Pulmonary artery endothelial cell (primary cell): ENCODE measurements at regions not wholly inside any gene's neighbourhood (a gene's known extent, or its start where the extent isn't known, plus 50 kb on each side); places are given as distances from the start of the nearest gene placed in this dataset.
"Not testable (repeated sequence)": the region's sequence is repeated elsewhere in the genome, so short reads cannot be mapped to it uniquely, and the experiment has no call there.

Source experiments
- DNase-seq: peaks from one replicate; pipeline ENCODE4 v3.0.0-alpha.2; 2011; ENCODE audit warnings: low read depth, low spot score

DNA sequence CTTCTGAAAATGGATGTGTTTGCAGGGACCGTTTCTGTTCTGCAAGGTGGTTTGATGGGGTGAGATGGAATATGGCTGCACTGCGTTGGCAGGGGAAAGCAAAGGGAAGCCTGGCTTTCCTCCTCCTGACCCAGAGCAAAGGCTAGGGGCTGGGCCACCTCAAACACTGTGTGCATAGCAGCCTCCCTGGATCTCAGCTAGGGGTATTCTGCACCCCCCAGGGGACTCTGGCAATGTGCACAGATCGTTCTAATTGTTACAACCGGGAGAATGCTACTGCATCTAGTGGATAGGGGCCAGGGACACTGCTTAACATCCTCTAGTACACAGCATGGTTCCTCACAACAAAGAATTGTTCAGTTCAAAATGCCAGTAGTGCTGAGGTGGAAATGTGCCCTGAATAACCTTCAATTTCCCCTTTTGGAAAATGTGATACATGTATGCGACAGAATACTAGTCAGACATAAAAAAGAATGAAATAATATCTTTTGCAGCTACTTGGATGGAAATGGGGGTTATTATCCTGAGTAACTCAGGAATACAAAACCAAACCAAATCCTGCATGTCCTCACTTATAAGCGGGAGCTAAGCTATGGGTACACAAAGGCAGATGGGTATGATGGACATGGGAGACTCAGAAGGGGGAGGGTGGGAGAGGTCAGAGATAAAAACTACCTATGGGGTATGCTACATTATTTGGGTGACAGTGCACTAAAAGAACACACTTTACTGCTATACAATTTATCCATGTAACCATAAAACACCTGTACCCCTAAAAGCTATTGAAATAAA, 671.2 kb downstream of the UQCRFS1 start:
- no peak for DNase-seq

DNA sequence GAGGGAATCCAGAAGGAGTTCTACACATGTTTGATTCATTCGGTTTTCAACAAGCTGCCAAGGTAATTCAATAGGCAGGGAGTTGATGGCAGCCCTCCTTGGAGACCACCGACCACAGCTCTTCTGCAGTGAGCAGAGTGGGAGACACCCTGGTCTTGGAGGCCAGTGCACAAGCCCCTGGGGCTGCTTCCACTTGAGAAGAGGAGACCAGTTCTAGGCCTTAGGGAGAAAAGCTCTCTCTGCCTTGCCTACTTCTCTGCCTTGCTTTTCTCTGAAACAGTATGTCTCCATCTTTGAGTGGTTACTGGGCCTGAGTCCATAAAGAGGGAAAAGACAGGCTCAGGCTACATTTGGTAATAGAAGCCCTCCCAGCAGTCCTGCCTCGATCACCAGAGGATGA, 671.9 kb downstream of the UQCRFS1 start:
- DNase-seq, result no peak

DNA sequence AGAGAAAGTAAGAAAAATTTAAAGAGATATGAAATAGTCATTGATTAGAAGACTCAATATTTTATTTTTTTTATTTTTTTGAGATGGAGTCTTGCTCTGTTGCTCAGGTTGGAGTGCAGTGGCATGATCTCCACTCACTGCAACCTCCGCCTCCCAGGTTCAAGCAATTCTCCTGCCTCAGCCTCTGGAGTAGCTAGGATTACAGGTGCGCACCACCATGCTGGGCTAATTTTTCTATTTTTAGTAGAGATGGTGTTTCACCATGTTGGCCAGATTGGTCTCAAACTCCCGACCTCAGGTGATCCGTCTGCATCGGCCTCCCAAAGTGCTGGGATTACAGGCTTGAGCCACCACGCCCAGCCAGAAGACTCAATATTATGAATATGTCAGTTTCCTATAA, 672.6 kb downstream of the UQCRFS1 start:
- not testable (repeated sequence) for DNase-seq

DNA sequence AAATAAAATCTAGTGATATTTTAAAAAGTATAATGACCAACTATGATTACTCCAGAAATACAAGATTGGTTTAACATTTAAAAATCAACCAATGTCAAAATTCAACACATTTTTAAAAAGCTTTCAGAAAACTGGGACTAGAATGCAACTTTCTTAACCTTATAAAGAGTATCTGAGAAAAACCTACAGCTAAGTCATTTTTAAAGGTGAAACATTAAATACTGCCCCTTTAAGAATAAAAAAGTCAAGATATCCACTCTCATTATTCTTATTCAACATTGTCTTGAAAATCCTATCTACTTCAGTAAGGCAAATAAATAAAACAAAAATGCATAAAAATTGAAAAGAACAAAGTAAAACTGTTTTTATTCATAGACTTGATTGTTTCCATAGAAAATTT, 673.2 kb downstream of the UQCRFS1 start:
- DNase-seq, result no peak

DNA sequence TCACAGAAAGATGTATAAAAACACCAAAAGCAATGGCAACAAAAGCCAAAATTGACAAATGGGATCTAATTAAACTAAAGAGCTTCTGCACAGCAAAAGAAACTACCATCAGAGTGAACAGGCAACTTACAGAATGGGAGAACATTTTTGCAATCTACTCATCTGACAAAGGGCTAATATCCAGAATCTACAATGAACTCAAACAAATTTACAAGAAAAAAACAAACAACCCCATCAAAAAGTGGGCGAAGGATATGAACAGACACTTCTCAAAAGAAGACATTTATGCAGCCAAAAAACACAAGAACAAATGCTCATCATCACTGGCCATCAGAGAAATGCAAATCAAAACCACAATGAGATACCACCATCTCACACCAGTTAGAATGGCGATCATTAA, 674.4 kb downstream of the UQCRFS1 start:
- DNase-seq, result not testable (repeated sequence)

DNA sequence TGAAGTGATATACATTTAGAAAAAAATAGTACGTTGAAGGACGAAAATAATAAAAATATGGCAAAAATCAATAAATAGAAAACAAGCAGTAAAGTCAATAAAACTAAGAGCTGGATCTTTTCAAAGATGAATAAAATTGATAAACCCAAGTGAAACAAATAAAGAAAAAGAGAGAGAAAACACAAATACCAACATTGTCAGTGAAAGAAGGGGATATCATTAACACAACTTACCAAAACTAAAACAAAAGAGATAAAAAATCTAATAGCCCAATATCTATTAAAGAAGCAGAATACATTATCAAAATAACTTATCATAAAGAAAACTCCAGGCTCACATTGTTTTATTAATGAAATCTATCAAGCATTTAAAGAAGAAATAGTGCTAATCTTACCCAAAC, 675.1 kb downstream of the UQCRFS1 start:
- no peak for DNase-seq

DNA sequence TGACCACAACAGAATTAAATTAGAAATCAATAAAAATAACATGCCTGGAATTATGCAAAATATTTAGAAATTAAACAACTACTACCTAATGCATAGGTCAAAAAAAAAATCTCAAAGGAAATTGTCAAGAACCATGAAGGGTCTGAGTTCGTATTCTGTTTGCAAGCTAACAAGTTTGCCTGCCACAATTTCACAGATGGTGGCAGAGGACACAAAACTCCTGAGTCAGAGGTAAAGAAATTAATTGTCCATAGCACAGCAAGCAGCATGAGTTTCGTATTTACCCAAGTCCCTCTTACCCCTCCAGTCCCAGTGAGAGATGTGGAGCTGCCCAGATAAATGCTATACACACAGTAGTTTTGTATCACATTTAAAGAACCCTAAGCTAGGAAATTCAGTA, 675.9 kb downstream of the UQCRFS1 start:
- DNase-seq, result no peak

DNA sequence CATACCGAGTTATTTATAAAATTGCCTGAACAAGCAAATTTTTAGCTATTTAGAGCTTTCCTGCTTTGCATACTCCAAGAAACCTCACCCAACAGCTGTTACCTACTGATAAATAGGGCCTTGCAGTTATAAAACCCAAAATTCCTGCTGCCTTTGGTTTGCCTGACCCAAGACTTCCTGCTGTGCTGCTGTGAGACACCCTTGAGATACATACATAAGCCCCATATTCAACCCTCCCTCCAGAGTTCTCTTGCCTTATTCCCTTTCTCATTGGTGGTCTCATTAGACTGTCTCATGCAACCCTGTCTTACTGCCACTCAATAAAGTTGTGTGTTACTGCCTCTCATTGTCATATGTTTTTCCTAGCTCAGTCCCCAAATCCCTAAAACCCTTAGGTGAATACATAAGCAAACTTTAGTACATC, 677.6 kb downstream of the UQCRFS1 start:
- no peak for DNase-seq

DNA sequence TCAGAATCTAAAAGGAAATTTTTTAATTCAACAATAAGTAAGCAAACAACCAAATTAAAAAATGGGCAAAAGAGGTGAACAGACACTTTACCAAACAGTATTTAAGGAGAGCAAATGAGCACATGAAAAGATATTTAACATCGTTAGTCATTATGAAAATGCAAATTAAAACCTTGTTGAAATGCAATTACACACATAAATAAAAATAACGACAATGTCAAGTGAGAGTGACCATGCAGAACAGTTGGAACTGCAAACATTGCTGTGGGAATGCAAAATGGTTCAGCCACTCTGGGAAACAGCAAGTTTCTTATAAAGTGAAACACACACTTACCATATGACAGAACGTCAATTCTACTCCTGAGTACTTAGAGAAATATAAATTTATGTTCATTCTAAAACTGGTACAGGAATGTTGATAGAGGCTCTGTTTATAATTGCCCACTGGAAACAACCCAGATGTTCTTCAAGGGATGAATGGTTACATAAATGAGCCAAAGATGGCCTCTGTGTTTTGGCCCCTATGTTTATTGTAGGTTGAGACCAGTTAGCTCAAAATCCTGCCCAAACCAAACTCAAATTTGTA, 678.1 kb downstream of the UQCRFS1 start:
- no peak for DNase-seq

DNA sequence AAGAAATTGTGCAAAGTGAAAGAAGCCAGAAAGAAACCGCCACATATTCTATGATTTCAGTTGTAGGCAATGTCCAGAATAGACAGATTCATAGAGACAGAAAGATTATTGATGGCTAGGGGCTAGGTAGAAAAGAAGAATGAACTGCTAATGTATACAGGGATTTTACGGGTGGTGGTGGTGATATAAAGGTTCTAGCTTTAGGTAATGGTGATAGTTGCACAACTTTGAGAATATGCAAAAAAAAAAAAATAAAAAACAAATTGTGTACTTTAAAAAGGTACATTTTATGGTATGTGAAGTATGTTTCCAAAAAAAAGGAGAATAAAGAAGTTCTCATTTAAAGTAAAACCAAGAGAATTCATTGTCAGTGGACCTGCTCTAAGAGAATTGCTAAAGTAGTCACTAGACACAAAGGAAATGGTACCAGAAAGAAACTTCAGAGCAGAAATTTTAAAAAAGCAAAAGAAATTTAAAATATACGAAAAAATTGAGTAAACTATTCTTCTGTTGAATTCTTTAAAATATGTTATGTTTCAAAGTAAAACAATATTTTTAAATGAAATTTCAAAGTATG, 680.1 kb downstream of the UQCRFS1 start:
- no peak for DNase-seq

DNA sequence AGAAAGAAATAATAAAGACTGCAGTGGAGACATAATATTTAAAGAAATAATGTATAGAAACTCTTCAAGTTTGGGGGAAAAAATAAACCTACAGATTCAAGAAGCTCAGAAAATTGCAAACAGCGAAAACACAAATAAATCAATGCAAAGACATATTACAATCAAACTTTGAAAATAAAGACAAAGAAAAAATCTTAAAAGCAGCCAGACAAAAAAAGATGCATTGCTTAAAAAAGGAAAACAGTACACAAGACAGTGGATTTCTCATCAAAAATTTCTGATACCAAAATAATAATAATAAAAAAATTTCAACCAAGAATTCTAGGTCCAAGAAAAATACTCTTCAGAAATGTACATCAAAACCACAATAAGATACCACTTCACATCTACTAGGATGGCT, 681.0 kb downstream of the UQCRFS1 start:
- DNase-seq, result no peak

DNA sequence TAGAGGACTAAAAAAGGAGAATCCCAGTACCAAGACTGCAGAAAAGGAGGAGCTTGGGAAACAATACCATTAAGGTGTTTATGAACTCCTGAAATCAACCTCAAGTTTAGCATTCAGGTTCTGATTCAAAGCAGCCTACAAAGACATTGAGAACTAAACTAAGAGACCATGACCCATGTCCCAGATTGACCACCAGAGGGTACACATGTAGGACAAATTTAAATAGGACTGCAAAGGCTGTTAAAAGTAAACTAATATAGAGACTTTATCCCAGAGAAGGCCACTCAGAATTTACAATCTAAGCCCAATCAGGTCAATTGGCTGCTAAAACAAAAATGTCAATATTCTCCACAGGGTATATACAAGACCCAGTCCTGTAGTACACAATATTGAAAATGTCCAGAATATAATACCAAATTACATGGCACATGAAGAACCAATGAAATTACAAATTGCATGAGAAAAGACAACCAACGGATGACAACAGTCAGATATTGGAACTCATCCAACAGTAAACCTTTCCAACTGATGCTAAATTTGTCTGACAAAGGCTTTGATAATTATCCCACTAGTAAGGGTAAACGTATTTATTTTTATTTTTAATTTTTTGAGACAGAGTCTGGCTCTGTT, 682.4 kb downstream of the UQCRFS1 start:
- DNase-seq, result no peak

DNA sequence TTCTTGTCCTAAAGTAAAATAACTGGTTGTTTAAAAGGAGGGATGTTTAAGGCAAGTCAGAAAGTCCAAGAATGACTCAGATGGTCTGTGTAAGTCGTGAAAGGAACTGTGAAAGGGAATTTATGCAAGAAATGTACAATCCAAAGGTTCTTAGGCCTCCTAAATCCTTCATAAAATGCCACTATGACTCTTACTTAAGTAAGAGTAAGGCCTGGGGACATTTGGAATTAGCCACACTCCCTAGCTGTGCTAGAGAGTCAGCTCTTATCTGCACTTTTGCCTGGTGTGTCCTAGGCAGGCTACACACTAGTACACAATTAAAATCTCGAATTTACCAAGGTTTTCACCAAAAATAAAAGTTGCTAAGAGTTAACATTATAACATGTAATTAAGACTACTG, 686.9 kb downstream of the UQCRFS1 start:
- DNase-seq, result no peak

DNA sequence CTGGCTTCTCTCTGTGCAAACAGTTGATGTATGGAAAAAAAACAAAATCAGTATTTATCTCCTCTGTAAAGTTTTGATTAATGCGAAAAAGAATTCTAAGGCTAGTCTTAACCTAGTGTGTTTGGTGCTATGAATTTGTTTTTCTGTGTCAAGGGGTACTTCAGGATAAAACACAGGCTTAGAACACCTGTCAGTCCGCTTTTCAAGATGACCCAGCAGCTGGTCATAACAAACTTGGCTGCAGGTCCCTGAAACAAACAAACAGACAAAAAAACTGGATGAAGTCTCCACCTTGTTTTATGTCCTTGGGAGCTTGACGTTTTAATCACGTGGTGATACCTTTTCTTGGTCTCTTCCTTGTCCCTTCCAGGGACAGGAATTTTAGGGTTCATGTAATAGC, 689.3 kb downstream of the UQCRFS1 start:
- DNase-seq, result no peak

DNA sequence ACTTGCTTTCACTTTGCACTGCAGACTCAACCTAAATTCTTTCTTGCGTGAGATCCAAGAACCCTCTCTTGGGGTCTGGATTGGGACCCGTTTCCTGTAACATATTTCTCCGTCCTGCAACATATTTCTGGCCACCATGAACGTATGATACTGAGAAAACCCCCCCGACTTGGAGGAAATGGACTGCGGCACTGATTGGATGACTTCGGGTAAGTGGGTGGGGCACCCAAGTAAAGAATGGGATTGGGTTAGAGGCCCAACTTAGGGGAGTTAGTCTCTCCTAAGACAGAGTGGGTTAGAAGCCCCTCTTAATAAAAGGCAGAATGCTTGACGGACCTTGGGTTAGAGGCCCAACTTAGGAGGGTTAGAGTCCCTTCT, 690.4 kb downstream of the UQCRFS1 start:
- no peak for DNase-seq

DNA sequence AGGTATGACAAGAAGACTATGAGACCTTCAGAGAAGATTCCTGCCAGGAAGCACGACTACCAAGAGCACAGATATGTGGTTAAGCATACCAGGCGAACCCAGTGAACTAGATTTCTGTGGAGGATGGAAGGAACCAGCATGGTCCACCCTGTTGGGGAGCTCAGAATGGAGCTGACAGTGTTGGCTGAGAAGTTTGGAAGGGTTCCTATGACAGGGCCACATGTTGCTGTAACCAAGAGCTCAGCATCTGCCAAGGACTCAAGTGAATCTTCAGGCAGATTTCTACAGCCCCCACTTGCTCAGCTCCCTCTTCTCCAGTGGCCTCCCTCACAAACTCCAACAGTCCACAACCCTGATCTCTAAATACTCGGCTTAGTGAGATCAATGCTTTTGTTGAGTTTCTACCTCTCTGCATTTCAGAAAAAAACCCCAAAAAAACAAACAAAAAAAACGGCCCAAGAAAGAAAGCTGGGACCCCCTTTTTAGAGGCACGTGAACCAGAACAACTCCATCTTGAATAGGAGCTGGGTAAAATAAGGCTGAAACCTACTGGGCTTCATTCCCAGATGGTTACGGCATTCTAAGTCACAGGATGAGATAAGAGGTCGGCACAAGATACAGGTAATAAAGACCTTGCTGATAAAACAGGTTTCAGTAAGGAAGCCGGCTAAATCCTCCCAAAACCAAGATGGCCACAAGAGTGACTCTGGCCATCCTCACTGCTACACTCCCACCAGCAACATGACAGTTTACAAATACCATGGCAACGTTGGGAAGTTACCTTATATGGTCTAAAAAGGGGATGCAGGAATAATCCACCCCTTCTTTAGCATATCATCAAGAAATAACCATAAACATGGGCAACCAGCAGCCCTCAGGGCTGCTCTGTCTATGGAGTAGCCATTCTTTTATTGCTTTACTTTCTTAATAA, 691.1 kb downstream of the UQCRFS1 start:
- DNase-seq, result no peak

DNA sequence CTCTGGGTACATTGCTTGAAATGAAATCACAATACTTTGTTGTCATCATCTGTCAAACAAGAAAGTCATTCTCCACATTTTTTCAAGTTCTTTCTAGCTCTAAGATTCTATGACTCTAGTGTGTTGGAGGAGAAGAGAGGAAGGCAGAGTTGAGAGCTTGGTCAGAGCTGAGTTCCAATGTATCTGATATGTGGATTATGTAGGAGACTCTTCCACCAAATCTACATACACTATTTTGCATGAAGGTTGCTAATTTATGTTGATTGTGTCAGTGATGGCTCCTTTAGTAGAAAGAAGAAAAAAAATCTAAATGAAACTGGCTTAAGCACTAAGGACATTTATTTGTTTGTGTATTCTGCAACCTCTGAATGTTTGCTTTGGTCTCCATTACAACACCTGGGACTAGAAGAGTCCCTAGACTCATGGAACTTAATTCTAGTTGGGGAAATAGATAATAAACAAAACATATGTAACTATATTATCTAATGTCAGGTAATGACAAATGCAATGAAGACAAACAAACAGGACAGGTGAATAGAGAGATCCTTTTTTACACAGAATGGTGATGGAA, 691.9 kb downstream of the UQCRFS1 start:
- no peak for DNase-seq

DNA sequence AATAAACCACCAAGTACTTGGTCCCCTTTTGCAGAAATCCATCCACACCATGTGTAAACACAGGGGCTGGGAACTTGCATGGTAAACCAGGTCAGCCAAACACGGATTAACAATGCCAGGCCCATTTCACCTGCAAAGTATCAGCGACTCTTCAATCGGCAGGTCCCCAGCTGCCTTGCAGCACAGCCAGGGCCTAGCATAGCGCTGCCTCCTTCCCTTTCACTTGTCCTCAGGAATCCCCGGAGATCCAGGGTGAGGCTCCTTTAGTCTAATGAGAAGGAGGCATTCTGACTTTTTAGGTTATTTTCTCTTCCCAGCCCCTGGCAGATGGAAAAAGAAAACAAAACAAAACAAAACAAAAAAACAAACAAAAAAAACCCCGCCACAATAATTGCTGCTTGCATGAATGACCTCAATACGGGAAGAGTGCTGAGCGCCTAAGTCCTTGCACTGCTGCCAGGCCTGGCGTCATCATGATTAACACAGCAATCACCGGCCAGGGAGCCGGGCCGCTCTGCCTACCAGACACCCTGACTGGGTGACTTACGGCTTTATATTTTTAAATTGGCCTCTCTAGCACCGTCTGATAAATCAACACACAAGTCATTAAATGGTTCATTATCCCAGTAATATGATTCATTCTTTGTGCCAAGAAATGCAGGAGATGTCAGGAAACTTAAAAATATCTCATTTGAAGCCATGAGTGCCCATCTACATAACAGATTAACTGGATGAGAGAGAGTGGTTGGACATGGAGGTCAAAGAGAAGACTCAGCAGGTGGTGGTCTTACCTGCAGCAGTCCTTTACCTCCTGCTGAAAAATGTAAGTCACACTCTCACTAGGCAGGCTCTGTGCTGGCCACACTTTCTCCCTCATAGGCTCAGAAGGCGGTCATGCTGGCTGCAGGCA, 692.7 kb downstream of the UQCRFS1 start:
- DNase-seq, result no peak

DNA sequence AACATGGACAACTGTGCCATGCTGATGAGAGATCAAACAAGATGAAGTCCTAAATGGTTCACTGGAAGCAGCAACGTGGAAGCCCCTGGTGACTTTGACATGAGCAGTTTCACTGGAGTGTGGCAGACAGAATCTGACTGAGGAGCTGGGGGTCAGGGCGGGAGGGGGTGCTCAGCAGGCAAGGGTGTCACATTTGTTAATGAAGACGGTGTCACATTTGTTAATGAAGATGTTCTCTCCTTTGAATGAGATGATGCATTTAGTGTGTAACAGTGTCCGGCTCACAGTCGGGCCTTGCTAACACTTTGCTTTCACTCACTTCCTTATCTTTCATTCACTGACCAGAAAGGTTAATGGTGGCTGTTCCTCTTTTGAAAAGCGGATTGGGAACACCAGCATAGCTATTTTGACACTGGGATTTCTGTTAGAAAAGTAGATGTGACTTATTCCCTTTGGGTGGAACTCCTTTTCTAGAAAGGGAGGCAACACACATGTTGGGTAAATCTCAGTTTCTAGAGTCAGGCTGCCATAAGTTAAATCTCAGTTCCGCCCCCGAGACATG, 693.7 kb downstream of the UQCRFS1 start:
- DNase-seq, result no peak

DNA sequence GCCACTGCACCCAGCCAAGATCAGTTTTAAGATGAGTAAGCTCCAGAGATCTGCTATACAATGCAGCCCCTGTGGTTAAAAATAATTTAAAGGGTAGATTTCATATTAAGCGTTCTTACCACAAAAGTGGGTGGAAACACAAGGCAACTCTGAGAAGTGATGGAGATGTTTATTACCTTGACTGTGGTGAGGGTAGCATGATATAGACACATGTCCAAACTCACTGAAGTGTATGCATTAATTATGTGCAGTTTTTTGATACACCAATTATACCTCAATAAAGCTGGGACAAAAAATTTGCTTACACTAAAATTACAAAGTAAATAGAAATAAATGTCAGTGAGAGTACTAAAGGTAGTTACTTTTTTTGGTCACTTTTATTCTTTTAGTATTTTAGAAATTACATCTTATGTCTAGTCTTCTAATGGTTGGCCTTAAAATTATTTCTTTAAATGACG, 696.5 kb downstream of the UQCRFS1 start:
- no peak for DNase-seq
